NB4 (cell line): ENCODE measurements at regions not wholly inside any gene's neighbourhood (a gene's known extent, or its start where the extent isn't known, plus 50 kb on each side); places are given as distances from the start of the nearest gene placed in this dataset.

Source experiments
- DNase-seq: peaks from one replicate; pipeline ENCODE4 v3.0.0; 2010; ENCODE audit warnings: low read depth
- H3K4me3 ChIP-seq: one replicate; pipeline ENCODE4 v1.5.1; 2011; ENCODE audit warnings: mild to moderate bottlenecking, low read depth, low read length, moderate library complexity
- MYC ChIP-seq: IDR thresholded peaks from 2 replicates; pipeline ENCODE4 v1.6.1; 2011; ENCODE audit warnings: low read depth, low read length
- POLR2A ChIP-seq: IDR thresholded peaks from 2 replicates; pipeline ENCODE4 v1.6.1; 2011; ENCODE audit warnings: mild to moderate bottlenecking; ENCODE audit not compliant: insufficient read length; ENCODE audit errors: extremely low read depth
- TF ChIP-seq, protein P1 (sequence below): IDR thresholded peaks from one replicate; pipeline ENCODE4 v1.5.1; 2012; ENCODE audit warnings: low read depth, low read length
- TF ChIP-seq, protein P2 (sequence below): IDR thresholded peaks from 2 replicates; pipeline ENCODE4 v1.6.1; 2011; ENCODE audit warnings: low read depth, low read length

DNA sequence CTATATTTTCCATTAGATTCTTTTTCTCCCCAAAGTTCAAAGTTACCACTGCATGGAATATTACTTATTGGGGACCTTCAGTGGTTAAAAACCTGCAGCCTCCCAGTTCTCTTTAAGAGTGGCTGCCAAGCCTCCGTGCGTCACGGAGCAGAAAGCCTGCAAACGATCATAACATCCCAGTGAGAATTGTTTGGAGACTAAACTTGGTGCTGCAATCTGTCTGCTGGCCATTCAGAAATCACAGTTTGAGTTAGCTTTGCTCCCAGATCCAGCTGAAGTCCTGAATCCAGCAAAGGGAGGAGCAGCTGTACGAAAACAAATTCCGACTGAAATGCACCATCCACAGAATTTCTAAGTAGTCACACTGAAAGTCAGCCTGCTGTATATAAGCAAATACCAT is 213.5 kb upstream of the PDE10A start:
- H3K4me3 ChIP-seq, result no peak overlapping the region
- DNase-seq, result no peak
- TF ChIP-seq, protein P1, sequence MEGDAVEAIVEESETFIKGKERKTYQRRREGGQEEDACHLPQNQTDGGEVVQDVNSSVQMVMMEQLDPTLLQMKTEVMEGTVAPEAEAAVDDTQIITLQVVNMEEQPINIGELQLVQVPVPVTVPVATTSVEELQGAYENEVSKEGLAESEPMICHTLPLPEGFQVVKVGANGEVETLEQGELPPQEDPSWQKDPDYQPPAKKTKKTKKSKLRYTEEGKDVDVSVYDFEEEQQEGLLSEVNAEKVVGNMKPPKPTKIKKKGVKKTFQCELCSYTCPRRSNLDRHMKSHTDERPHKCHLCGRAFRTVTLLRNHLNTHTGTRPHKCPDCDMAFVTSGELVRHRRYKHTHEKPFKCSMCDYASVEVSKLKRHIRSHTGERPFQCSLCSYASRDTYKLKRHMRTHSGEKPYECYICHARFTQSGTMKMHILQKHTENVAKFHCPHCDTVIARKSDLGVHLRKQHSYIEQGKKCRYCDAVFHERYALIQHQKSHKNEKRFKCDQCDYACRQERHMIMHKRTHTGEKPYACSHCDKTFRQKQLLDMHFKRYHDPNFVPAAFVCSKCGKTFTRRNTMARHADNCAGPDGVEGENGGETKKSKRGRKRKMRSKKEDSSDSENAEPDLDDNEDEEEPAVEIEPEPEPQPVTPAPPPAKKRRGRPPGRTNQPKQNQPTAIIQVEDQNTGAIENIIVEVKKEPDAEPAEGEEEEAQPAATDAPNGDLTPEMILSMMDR, result no peak
- TF ChIP-seq, protein P2, sequence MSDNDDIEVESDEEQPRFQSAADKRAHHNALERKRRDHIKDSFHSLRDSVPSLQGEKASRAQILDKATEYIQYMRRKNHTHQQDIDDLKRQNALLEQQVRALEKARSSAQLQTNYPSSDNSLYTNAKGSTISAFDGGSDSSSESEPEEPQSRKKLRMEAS, result no peak
- TF ChIP-seq POLR2A (no peak), MYC (no peak)

DNA sequence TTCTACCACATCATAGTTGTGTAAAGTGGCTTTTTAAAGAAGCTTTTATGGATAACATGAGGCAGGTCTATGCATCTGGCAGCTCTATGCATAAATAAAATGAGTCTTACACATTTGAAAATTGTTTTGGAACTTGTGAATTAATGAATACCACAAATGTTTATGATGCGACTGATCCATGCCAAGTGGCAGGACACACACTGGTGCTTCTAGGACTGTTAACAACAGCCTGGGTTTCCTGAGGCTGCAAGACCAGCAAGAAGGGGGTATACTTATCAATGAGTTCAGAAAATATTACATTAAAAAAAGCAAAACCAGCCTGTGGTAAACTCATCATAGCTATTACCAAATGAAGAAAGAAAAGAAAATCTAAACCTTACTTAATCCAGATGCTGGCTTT is 212.9 kb upstream of the PDE10A start:
- no peak for DNase-seq
- H3K4me3 ChIP-seq, result no peak overlapping the region
- TF ChIP-seq, protein P2, result no peak
- TF ChIP-seq MYC (no peak), POLR2A (no peak)
- TF ChIP-seq, protein P1, result no peak

DNA sequence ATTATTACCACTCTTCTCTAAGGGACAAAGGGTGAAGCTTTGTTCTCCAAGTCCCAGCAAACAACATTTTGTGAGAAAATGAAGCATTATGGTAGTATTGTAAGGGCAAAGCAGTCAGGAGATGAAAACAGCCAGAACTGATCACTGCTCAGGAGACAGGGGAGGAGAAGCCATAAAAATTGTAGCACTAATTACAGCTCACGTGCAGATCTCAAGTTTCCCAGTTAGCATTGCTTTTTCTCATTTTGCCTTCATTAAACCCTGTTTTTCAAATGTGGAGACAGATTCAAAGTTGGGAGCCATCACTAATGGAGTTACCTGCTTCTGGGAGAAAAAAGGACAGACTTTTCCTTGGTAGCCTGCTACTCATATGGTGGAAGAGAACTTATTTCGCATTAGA is 210.9 kb upstream of the PDE10A start:
- DNase-seq, result no peak
- TF ChIP-seq, protein P1, result no peak
- TF ChIP-seq POLR2A, result no peak
- TF ChIP-seq MYC, result no peak
- TF ChIP-seq, protein P2, result no peak
- no peak overlapping the region for H3K4me3 ChIP-seq

DNA sequence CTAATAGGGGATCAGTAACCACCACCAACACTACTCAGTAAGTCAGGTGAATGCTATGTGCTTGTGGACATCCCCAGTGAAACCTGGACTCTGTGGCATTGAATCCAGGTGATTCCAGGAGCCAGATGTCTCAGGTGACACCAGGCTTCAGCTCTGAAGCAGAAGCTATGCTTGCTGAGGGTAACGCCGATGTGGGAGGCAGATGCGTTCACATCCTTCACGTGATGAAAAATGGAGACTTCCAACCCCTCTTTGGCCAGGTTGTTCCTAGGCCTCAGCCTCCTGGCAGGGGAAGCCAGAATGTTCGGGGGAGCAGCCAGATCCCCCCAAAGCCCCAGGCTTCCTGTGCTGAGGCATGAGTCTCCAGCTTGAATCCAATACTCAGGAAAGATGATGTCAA is 209.8 kb upstream of the PDE10A start:
- no peak for DNase-seq
- no peak overlapping the region for H3K4me3 ChIP-seq
- TF ChIP-seq, protein P1, result no peak
- TF ChIP-seq, protein P2, result no peak
- no peak for TF ChIP-seq POLR2A
- TF ChIP-seq MYC, result no peak

DNA sequence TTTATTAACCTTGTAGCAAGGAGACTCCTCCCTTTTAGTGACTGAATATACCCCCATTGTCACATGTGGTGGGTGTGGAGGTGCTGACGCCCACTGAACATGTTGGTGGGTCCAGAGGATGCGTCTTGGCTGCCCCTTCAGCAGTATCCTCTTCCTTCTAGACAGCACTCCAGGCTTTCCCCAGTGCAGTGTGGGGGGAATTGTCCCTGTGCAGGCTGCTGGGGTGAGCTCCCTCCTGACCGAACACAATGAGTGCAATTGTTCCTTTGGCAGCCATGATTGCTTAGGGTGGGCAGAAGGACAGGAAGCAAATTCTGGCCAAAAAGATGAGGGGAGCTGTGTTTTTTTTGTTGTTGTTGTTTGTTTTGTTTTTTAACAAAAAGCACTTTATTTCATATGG is 209.3 kb upstream of the PDE10A start:
- no peak overlapping the region for H3K4me3 ChIP-seq
- DNase-seq, result no peak
- TF ChIP-seq, protein P2, result no peak
- no peak for TF ChIP-seq POLR2A
- TF ChIP-seq MYC, result no peak
- TF ChIP-seq, protein P1, result no peak

DNA sequence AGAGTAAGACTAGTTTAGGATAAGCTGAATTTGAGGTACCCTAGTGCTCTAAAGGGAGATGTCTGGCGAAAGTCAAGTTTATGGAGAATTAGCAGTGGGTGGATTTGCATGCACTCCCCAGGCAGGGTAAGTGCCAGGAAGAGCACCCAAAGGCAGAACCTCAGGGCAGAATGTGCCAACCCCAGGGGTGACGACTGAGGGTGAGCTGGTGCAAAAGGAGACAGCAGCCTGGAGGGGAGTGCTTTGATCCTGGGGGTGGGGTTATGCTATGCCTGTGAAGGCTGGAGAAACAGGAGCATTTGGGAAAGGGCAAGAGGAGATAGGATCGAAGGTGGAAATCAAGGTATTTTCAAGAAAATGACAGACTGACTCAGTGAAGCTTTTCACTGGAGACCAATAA is 208.5 kb upstream of the PDE10A start:
- TF ChIP-seq MYC (no peak), POLR2A (no peak)
- TF ChIP-seq, protein P1, result no peak
- TF ChIP-seq, protein P2, result no peak
- no peak overlapping the region for H3K4me3 ChIP-seq
- no peak for DNase-seq
